RWPE1 (cell line): ENCODE measurements at regions not wholly inside any gene's neighbourhood (a gene's known extent, or its start where the extent isn't known, plus 50 kb on each side); places are given as distances from the start of the nearest gene placed in this dataset.

Source experiments
- CTCF ChIA-PET: fragments of 350-600 bp; sonication (Branson Sonifier 250); formaldehyde crosslinking; extraction: SDS; loops from one replicate; lab custom pipeline; 2021; lab: Yijun Ruan, JAX
- POLR2A ChIA-PET: fragments of 400-600 bp; formaldehyde crosslinking; extraction: SDS; loops from one replicate; lab custom pipeline; 2020; ENCODE audit warnings: antibody characterized with exemption; ENCODE audit not compliant: low non-redundant PET; lab: Yijun Ruan, JAX
- DNase-seq: peaks from one replicate; pipeline ENCODE4 v3.0.0; 2012; ENCODE audit warnings: low spot score
- H3K27ac ChIP-seq: fragments of 450-650 bp; 2 replicates; pipeline ENCODE4 v1.5.1; 2017
- CTCF ChIP-seq: fragments of 450-650 bp; conservative IDR thresholded peaks from 2 replicates; pipeline ENCODE4 v1.5.1; 2017; ENCODE audit warnings: low read depth, mild to moderate bottlenecking

GRCh38 chr3:34175636-34176176, 377.3 kb downstream of the PDCD6IP start:
- ChIA-PET CTCF (no interaction called here), POLR2A (no interaction called here)
- DNase-seq, result no peak
- no peak overlapping the region for H3K27ac ChIP-seq
- no peak for TF ChIP-seq CTCF

GRCh38 chr3:34176723-34177122, 378.3 kb downstream of the PDCD6IP start:
- TF ChIP-seq CTCF, result no peak
- no peak overlapping the region for H3K27ac ChIP-seq
- POLR2A ChIA-PET, result no interaction called here
- CTCF ChIA-PET, result no interaction called here
- no peak for DNase-seq

- no peak overlapping the region for H3K27ac ChIP-seq
- no peak for DNase-seq
- no peak for TF ChIP-seq CTCF
- ChIA-PET CTCF (interaction anchor here (0.5 kb wide), 1 partner anchor 69 kb away, joined by 3 read pairs; no protein-coding TSS in a partner anchor), POLR2A (no interaction called here)
These were observed 380.0 kb downstream of the PDCD6IP start for GRCh38 chr3:34178415-34178814.

GRCh38 chr3:34179716-34180115, 381.3 kb downstream of the PDCD6IP start:
- H3K27ac ChIP-seq, result no peak overlapping the region
- CTCF ChIA-PET, result interaction anchor here (0.6 kb wide), 1 partner anchor 24 kb away, joined by 4 read pairs; no protein-coding TSS in a partner anchor
- no peak for TF ChIP-seq CTCF
- POLR2A ChIA-PET, result no interaction called here
- no peak for DNase-seq

GRCh38 chr3:34180532-34180931, 382.1 kb downstream of the PDCD6IP start:
- TF ChIP-seq CTCF, result no peak
- H3K27ac ChIP-seq, result no peak overlapping the region
- ChIA-PET POLR2A (no interaction called here), CTCF (no interaction called here)
- DNase-seq, result no peak

- no peak overlapping the region for H3K27ac ChIP-seq
- ChIA-PET CTCF (no interaction called here), POLR2A (no interaction called here)
- no peak for TF ChIP-seq CTCF
- no peak for DNase-seq
These were observed 384.7 kb downstream of the PDCD6IP start for GRCh38 chr3:34183114-34183513.
